ENCODE measurements at regions not wholly inside any gene's neighbourhood (a gene's known extent, or its start where the extent isn't known, plus 50 kb on each side); places are given as distances from the start of the nearest gene placed in this dataset.

- H3K36me3 ChIP-seq (ENCODE audit: control insufficient read depth in 2 of 3, insufficient read depth in 3 of 3, low read length in 3 of 3), result no peaks in the 10 kb centered on the region
- H3K4me3 ChIP-seq (ENCODE audit: low read length in 3 of 3), result no peak overlapping the region
- no peaks in the 10 kb centered on the region for H3K27me3 ChIP-seq (ENCODE audit: control insufficient read depth, insufficient read depth, low read length)
- peak in 1 of 5 donors; percentile 13 for DNase-seq
- H3K9ac ChIP-seq (ENCODE audit: low read length in 3 of 3), result no peak overlapping the region
- no peak for FAIRE-seq
- no peaks in the 10 kb centered on the region for H3K9me3 ChIP-seq (ENCODE audit: control insufficient read depth in 2 of 3, insufficient read depth in 1 of 3, low read length in 3 of 3)
- H3K4me1 ChIP-seq (ENCODE audit: control insufficient read depth in 2 of 3, insufficient read depth in 2 of 3, low read depth in 1 of 3, low read length in 3 of 3), result no peaks in the 10 kb centered on the region
- H3K27ac ChIP-seq (ENCODE audit: low read depth in 2 of 2, low read length in 2 of 2), result no peak overlapping the region
- intact Hi-C loops (cut with DNase I), result no loop called here
- TF ChIP-seq CTCF (IDR thresholded peaks at IDR 0.05; ENCODE audit: borderline replicate concordance, extremely low read depth, insufficient read depth), result no peak
These were observed 122.6 kb upstream of the PLCB4 start for GRCh38 chr20:8946036-8946940.

GRCh38 chr20:8948442-8949020, 120.4 kb upstream of the PLCB4 start:
- no peak overlapping the region for H3K4me3 ChIP-seq (ENCODE audit: low read length in 3 of 3)
- no peak for TF ChIP-seq CTCF (IDR thresholded peaks at IDR 0.05; ENCODE audit: borderline replicate concordance, extremely low read depth, insufficient read depth)
- H3K27me3 ChIP-seq (ENCODE audit: control insufficient read depth, insufficient read depth, low read length), result no peaks in the 10 kb centered on the region
- H3K36me3 ChIP-seq (ENCODE audit: control insufficient read depth in 2 of 3, insufficient read depth in 3 of 3, low read length in 3 of 3), result no peaks in the 10 kb centered on the region
- H3K4me1 ChIP-seq (ENCODE audit: control insufficient read depth in 2 of 3, insufficient read depth in 2 of 3, low read depth in 1 of 3, low read length in 3 of 3), result no peaks in the 10 kb centered on the region
- intact Hi-C loops (cut with DNase I), result no loop called here
- FAIRE-seq (no peak), DNase-seq (no peak)
- H3K9me3 ChIP-seq (ENCODE audit: control insufficient read depth in 2 of 3, insufficient read depth in 1 of 3, low read length in 3 of 3), result no peaks in the 10 kb centered on the region
- no peak overlapping the region for H3K9ac ChIP-seq (ENCODE audit: low read length in 3 of 3)
- no peak overlapping the region for H3K27ac ChIP-seq (ENCODE audit: low read depth in 2 of 2, low read length in 2 of 2)

- no peak overlapping the region for H3K4me3 ChIP-seq (ENCODE audit: low read length in 3 of 3)
- no peak for TF ChIP-seq CTCF (IDR thresholded peaks at IDR 0.05; ENCODE audit: borderline replicate concordance, extremely low read depth, insufficient read depth)
- H3K9ac ChIP-seq (ENCODE audit: low read length in 3 of 3), result no peak overlapping the region
- no peaks in the 10 kb centered on the region for H3K9me3 ChIP-seq (ENCODE audit: control insufficient read depth in 2 of 3, insufficient read depth in 1 of 3, low read length in 3 of 3)
- DNase-seq (no peak), FAIRE-seq (no peak)
- intact Hi-C loops (cut with DNase I), result no loop called here
- H3K27me3 ChIP-seq (ENCODE audit: control insufficient read depth, insufficient read depth, low read length), result no peaks in the 10 kb centered on the region
- H3K4me1 ChIP-seq (ENCODE audit: control insufficient read depth in 2 of 3, insufficient read depth in 2 of 3, low read depth in 1 of 3, low read length in 3 of 3), result no peaks in the 10 kb centered on the region
- no peaks in the 10 kb centered on the region for H3K36me3 ChIP-seq (ENCODE audit: control insufficient read depth in 2 of 3, insufficient read depth in 3 of 3, low read length in 3 of 3)
- H3K27ac ChIP-seq (ENCODE audit: low read depth in 2 of 2, low read length in 2 of 2), result no peak overlapping the region
These were observed 117.7 kb upstream of the PLCB4 start for GRCh38 chr20:8951164-8951563.

Data from kidney (tissue), 13 donors.